GM12892 (cell line): ENCODE measurements at regions not wholly inside any gene's neighbourhood (a gene's known extent, or its start where the extent isn't known, plus 50 kb on each side); places are given as distances from the start of the nearest gene placed in this dataset.

Source experiments
- POLR2A ChIP-seq: IDR thresholded peaks from 2 replicates; pipeline ENCODE4 v1.6.1; 2011; ENCODE audit warnings: low read depth, low read length, control low read depth
- POLR2AphosphoS5 ChIP-seq: IDR thresholded peaks from 2 replicates; pipeline ENCODE4 v1.6.1; 2011; ENCODE audit warnings: low read depth, low read length, control low read depth

DNA sequence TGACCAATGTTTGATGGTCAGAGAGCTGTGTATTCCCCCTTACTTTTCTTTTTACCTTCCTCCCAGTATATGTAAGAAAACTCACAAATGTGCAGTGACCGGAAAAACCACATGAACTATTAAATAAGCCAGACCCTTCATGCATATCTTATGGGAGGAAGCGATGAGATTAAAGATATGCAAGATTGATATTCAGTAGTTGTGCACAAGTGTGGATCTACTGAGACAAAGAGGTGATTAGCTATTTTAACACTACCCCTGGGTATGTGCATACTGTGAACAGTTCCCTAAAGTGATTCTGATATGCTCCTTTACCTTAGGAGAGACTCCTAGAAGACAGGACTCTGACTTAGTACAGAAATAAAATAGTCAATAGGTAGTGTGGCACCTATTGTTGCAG is 328.3 kb downstream of the EPHA4 start:
- TF ChIP-seq POLR2A (no peak), POLR2AphosphoS5 (no peak)
